ENCODE measurements at regions not wholly inside any gene's neighbourhood (a gene's known extent, or its start where the extent isn't known, plus 50 kb on each side); places are given as distances from the start of the nearest gene placed in this dataset.

- no peak for TF ChIP-seq EZH2 (IDR thresholded peaks at IDR 0.05; ENCODE audit: borderline replicate concordance, low read length)
- TF ChIP-seq, protein P1, sequence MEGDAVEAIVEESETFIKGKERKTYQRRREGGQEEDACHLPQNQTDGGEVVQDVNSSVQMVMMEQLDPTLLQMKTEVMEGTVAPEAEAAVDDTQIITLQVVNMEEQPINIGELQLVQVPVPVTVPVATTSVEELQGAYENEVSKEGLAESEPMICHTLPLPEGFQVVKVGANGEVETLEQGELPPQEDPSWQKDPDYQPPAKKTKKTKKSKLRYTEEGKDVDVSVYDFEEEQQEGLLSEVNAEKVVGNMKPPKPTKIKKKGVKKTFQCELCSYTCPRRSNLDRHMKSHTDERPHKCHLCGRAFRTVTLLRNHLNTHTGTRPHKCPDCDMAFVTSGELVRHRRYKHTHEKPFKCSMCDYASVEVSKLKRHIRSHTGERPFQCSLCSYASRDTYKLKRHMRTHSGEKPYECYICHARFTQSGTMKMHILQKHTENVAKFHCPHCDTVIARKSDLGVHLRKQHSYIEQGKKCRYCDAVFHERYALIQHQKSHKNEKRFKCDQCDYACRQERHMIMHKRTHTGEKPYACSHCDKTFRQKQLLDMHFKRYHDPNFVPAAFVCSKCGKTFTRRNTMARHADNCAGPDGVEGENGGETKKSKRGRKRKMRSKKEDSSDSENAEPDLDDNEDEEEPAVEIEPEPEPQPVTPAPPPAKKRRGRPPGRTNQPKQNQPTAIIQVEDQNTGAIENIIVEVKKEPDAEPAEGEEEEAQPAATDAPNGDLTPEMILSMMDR (IDR thresholded peaks at IDR 0.05; ENCODE audit: low read length): no peak
These were observed 475.4 kb downstream of the LMO4 start for GRCh38 chr1:87804128-87804527.

All from OCI-LY1 (cell line).